GM23248 (cell line): ENCODE measurements at regions not wholly inside any gene's neighbourhood (a gene's known extent, or its start where the extent isn't known, plus 50 kb on each side); places are given as distances from the start of the nearest gene placed in this dataset.

Experiments
- EZH2 ChIP-seq: fragments of 200-600 bp; sonication (generic); IDR thresholded peaks from 2 replicates; pipeline ENCODE4 v1.6.1; 2018; ENCODE audit warnings: antibody characterized with exemption, mild to moderate bottlenecking; ENCODE audit not compliant: insufficient read depth, poor library complexity, severe bottlenecking
- EZH2phosphoT487 ChIP-seq: fragments of 200-600 bp; sonication (generic); IDR thresholded peaks from 2 replicates; pipeline ENCODE4 v1.6.1; 2018; ENCODE audit warnings: antibody characterized with exemption, moderate library complexity, mild to moderate bottlenecking, low read depth; ENCODE audit not compliant: insufficient read depth

DNA sequence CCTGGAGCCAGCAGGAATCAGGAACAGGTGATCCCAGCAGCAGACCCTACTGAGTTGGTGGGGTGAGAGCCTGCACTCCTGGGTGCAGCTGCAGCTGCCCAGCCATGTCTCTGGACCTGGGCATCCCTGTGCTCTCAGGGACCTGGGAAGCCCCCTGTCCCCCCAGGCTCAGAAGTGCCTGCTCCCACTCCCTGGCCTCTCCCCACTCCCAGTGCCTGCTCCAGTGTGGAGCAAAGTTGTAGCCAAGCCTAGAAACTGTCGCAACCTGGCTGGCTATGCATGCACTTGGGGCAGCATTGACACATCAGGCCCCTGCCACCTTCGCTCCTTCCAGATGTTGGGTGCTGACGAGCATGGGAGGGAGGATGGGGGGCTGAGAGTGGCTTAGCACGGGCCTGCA, 1124.7 kb upstream of the ACVR2A start:
- TF ChIP-seq EZH2 (no peak), EZH2phosphoT487 (no peak)
